ENCODE measurements at regions not wholly inside any gene's neighbourhood (a gene's known extent, or its start where the extent isn't known, plus 50 kb on each side); places are given as distances from the start of the nearest gene placed in this dataset.

DNA sequence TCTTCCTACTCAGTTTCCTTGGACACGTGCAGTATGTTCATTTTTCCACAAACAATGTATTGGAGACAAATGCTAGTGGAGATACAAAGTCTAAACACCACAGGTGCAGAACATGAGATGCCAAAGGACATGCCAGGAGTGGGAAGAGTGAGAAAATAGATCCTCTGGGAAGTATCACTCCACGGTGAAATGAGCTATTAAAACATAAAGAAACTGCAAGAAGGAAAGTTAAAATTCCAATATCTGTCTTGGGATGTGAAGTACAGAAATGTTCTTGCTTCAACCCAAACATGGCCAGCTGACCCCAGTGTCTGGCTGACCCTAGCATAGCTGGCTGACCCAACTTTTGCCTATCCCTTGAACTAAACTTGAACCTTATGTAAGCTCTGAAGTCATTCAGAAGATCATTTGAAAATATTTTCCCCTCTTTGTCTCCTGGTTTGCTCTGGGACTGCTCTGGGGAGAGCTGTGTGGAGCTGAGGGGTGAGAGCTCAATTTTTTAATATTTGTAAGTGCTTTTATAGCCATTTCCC, 59.5 kb downstream of the FZD1 start:
- no peak for TF ChIP-seq POLR2AphosphoS5 (IDR thresholded peaks at IDR 0.05)
- TF ChIP-seq, protein P1, sequence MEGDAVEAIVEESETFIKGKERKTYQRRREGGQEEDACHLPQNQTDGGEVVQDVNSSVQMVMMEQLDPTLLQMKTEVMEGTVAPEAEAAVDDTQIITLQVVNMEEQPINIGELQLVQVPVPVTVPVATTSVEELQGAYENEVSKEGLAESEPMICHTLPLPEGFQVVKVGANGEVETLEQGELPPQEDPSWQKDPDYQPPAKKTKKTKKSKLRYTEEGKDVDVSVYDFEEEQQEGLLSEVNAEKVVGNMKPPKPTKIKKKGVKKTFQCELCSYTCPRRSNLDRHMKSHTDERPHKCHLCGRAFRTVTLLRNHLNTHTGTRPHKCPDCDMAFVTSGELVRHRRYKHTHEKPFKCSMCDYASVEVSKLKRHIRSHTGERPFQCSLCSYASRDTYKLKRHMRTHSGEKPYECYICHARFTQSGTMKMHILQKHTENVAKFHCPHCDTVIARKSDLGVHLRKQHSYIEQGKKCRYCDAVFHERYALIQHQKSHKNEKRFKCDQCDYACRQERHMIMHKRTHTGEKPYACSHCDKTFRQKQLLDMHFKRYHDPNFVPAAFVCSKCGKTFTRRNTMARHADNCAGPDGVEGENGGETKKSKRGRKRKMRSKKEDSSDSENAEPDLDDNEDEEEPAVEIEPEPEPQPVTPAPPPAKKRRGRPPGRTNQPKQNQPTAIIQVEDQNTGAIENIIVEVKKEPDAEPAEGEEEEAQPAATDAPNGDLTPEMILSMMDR (IDR thresholded peaks at IDR 0.05): no peak
- TF ChIP-seq POLR2A (IDR thresholded peaks at IDR 0.05): no peak
- TF ChIP-seq EP300 (IDR thresholded peaks at IDR 0.05): no peak

Measured in stomach (tissue), 4 donors.